Trophoblast cell (in vitro differentiated cells and primary cell): ENCODE measurements at regions not wholly inside any gene's neighbourhood (a gene's known extent, or its start where the extent isn't known, plus 50 kb on each side); places are given as distances from the start of the nearest gene placed in this dataset.

Experiments used
- DNase-seq, 2 donors: peaks; one replicate each; pipeline ENCODE4 v3.0.0-alpha.2; 2016
- H2AFZ ChIP-seq: 2 replicates; pipeline ENCODE4 v1.6.1; 2013; ENCODE audit warnings: low read length, moderate library complexity, mild to moderate bottlenecking; ENCODE audit not compliant: insufficient read depth, poor library complexity
- H2AK5ac ChIP-seq: 2 replicates; pipeline ENCODE4 v1.6.1; 2013; ENCODE audit warnings: mild to moderate bottlenecking, low read length
- H2BK120ac ChIP-seq: 2 replicates; pipeline ENCODE4 v1.6.1; 2013; ENCODE audit warnings: low read length, mild to moderate bottlenecking, moderate library complexity; ENCODE audit not compliant: insufficient read depth, poor library complexity
- H2BK12ac ChIP-seq: 2 replicates; pipeline ENCODE4 v1.6.1; 2013; ENCODE audit warnings: mild to moderate bottlenecking, low read length, moderate library complexity
- H2BK5ac ChIP-seq: 2 replicates; pipeline ENCODE4 v1.6.1; 2013; ENCODE audit warnings: low read length, low read depth, moderate library complexity, mild to moderate bottlenecking; ENCODE audit not compliant: poor library complexity
- H3K14ac ChIP-seq: 2 replicates; pipeline ENCODE4 v1.6.1; 2013; ENCODE audit warnings: mild to moderate bottlenecking, low read length
- H3K18ac ChIP-seq: 2 replicates; pipeline ENCODE4 v1.6.1; 2013; ENCODE audit warnings: mild to moderate bottlenecking, low read length
- H3K23ac ChIP-seq: 2 replicates; pipeline ENCODE4 v1.6.1; 2013; ENCODE audit warnings: low read length
- H3K27ac ChIP-seq: 2 replicates; pipeline ENCODE4 v1.5.1; 2013; ENCODE audit warnings: low read depth, mild to moderate bottlenecking, inconsistent platforms, low read length, moderate library complexity
- H3K27me3 ChIP-seq: 2 replicates; pipeline ENCODE4 v1.6.1; 2013; ENCODE audit warnings: inconsistent platforms, mild to moderate bottlenecking, low read length, moderate library complexity; ENCODE audit not compliant: insufficient read depth
- H3K36me3 ChIP-seq, 2 experiments: 1 replicate in 1 of 2; 2 replicates in 1 of 2; pipeline ENCODE4 v1.6.1; 2013; ENCODE audit warnings: low read length in 2 of 2, mild to moderate bottlenecking in 2 of 2, moderate library complexity in 1 of 2; ENCODE audit not compliant: insufficient read depth in 2 of 2, control insufficient read depth in 1 of 2
- H3K4ac ChIP-seq: 2 replicates; pipeline ENCODE4 v1.6.1; 2013; ENCODE audit warnings: low read depth, mild to moderate bottlenecking, low read length, moderate library complexity
- H3K4me1 ChIP-seq, 2 experiments: 1 replicate in 1 of 2; 2 replicates in 1 of 2; pipeline ENCODE4 v1.6.1; 2013; ENCODE audit warnings: low read length in 2 of 2, mild to moderate bottlenecking in 2 of 2, moderate library complexity in 1 of 2; ENCODE audit not compliant: insufficient read depth in 2 of 2, control insufficient read depth in 1 of 2
- H3K4me2 ChIP-seq: 2 replicates; pipeline ENCODE4 v1.6.1; 2013; ENCODE audit warnings: inconsistent platforms, mild to moderate bottlenecking, low read length, moderate library complexity
- H3K4me3 ChIP-seq: 2 replicates; pipeline ENCODE4 v1.5.1; 2013; ENCODE audit warnings: mild to moderate bottlenecking, low read depth, low read length, inconsistent platforms
- H3K79me1 ChIP-seq: one replicate; pipeline ENCODE4 v1.6.1; 2013; ENCODE audit warnings: low read length
- H3K79me2 ChIP-seq: 2 replicates; pipeline ENCODE4 v1.6.1; 2013; ENCODE audit warnings: low read length, mild to moderate bottlenecking; ENCODE audit not compliant: control insufficient read depth, insufficient read depth, poor library complexity
- H3K9ac ChIP-seq: 2 replicates; pipeline ENCODE4 v1.6.1; 2013; ENCODE audit warnings: mild to moderate bottlenecking, low read length
- H3K9me3 ChIP-seq: 2 replicates; pipeline ENCODE4 v1.6.1; 2013; ENCODE audit warnings: low read depth, mild to moderate bottlenecking, control low read depth, inconsistent platforms, low read length; ENCODE audit not compliant: insufficient read depth
- H4K12ac ChIP-seq: 2 replicates; pipeline ENCODE4 v1.6.1; 2013; ENCODE audit warnings: low read depth, mild to moderate bottlenecking, low read length, moderate library complexity
- H4K8ac ChIP-seq: 2 replicates; pipeline ENCODE4 v1.6.1; 2013; ENCODE audit warnings: low read depth, mild to moderate bottlenecking, low read length, moderate library complexity
- H4K91ac ChIP-seq: one replicate; pipeline ENCODE4 v1.6.1; 2013; ENCODE audit warnings: low read depth, mild to moderate bottlenecking, low read length, moderate library complexity
- WGBS: extraction: QIAGEN DNeasy Blood & Tissue Kit; methylation state at CpG from one replicate; pipeline ENCODE4 v1.1.7; 2013; ENCODE audit warnings: missing lambda C conversion rate; ENCODE audit not compliant: insufficient read length, insufficient coverage; ENCODE audit errors: extremely low coverage; 5-methylcytosine and 5-hydroxymethylcytosine counted together

DNA sequence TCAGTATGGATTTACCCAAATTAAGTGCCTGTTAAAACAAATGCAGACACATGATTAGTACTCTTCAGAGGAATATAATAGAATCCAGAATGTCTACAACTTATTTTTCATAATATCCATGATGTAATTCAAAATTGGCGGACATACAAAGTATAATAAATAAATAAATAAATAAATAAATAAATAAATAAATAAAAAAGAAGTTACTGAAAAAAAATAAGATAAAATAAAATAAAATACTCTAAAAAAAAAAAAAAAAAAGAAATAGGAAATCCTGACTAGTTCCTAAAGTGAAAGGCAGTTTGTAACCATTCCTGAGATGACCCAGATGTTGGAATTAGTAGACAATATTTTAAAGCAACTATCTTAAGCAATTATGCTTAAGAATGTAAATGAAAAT is 219.0 kb upstream of the SPAG17 start:
- Histone ChIP-seq H3K14ac (no peak overlapping the region), H4K91ac (no peak overlapping the region), H2BK5ac (no peak overlapping the region), H3K79me1 (no peaks in the 10 kb centered on the region), H3K23ac (no peak overlapping the region), H3K4ac (no peak overlapping the region), H2AK5ac (no peak overlapping the region), H3K9ac (no peak overlapping the region), H4K12ac (no peak overlapping the region), H3K27ac (no peak overlapping the region), H3K4me1 (no peaks in the 10 kb centered on the region), H3K79me2 (no peaks in the 10 kb centered on the region), H3K4me3 (no peak overlapping the region), H3K9me3 (no peaks in the 10 kb centered on the region), H4K8ac (no peak overlapping the region), H2BK120ac (no peak overlapping the region), H3K18ac (no peak overlapping the region), H3K36me3 (no peaks in the 10 kb centered on the region), H2AFZ (no peak overlapping the region), H3K4me2 (no peak overlapping the region), H2BK12ac (no peak overlapping the region), H3K27me3 (no peaks in the 10 kb centered on the region)
- WGBS, result no CpG with 5 or more reads among the region's 1 CpG
- DNase-seq, result no peak

GRCh38 chr1:118397496-118397859 is 212.4 kb upstream of the SPAG17 start:
- H3K18ac ChIP-seq, result no peak overlapping the region
- no peak overlapping the region for H2BK120ac ChIP-seq
- no peak overlapping the region for H4K91ac ChIP-seq
- H4K8ac ChIP-seq, result no peak overlapping the region
- H3K4ac ChIP-seq, result no peak overlapping the region
- no peak overlapping the region for H2BK5ac ChIP-seq
- no peaks in the 10 kb centered on the region for H3K27me3 ChIP-seq
- H4K12ac ChIP-seq, result no peak overlapping the region
- H2AK5ac ChIP-seq, result no peak overlapping the region
- H3K4me3 ChIP-seq, result no peak overlapping the region
- H3K23ac ChIP-seq, result no peak overlapping the region
- no peaks in the 10 kb centered on the region for H3K9me3 ChIP-seq
- no peak overlapping the region for H2AFZ ChIP-seq
- H3K27ac ChIP-seq, result no peak overlapping the region
- no peak overlapping the region for H3K14ac ChIP-seq
- H3K79me1 ChIP-seq, result no peaks in the 10 kb centered on the region
- H3K9ac ChIP-seq, result no peak overlapping the region
- no peak overlapping the region for H2BK12ac ChIP-seq
- H3K4me2 ChIP-seq, result no peak overlapping the region
- no CpG with 5 or more reads among the region's 2 CpGs for WGBS
- no peaks in the 10 kb centered on the region for H3K79me2 ChIP-seq
- DNase-seq, result no peak
- no peaks in the 10 kb centered on the region for H3K4me1 ChIP-seq
- no peaks in the 10 kb centered on the region for H3K36me3 ChIP-seq

GRCh38 chr1:118396829-118397495 is 211.9 kb upstream of the SPAG17 start:
- Histone ChIP-seq H3K4me2 (no peak overlapping the region), H3K9me3 (no peaks in the 10 kb centered on the region), H3K4me1 (no peaks in the 10 kb centered on the region), H3K36me3 (no peaks in the 10 kb centered on the region), H2AK5ac (no peak overlapping the region), H2BK12ac (no peak overlapping the region), H2AFZ (peak overlapping the region; percentile 33), H3K79me2 (no peaks in the 10 kb centered on the region), H3K23ac (no peak overlapping the region), H3K4me3 (no peak overlapping the region), H2BK5ac (no peak overlapping the region), H3K27ac (no peak overlapping the region), H4K8ac (no peak overlapping the region), H3K27me3 (no peaks in the 10 kb centered on the region), H3K4ac (no peak overlapping the region), H4K12ac (no peak overlapping the region), H3K14ac (no peak overlapping the region), H3K18ac (no peak overlapping the region), H3K79me1 (no peaks in the 10 kb centered on the region), H2BK120ac (no peak overlapping the region), H4K91ac (no peak overlapping the region), H3K9ac (no peak overlapping the region)
- no peak for DNase-seq
- WGBS, result no CpG with 5 or more reads among the region's 4 CpGs

GRCh38 chr1:118396279-118396678 is 211.3 kb upstream of the SPAG17 start:
- no peaks in the 10 kb centered on the region for H3K79me2 ChIP-seq
- no CpG with 5 or more reads among the region's 1 CpG for WGBS
- no peak overlapping the region for H4K8ac ChIP-seq
- H3K4ac ChIP-seq, result no peak overlapping the region
- H3K4me3 ChIP-seq, result no peak overlapping the region
- no peak overlapping the region for H2BK12ac ChIP-seq
- H3K79me1 ChIP-seq, result no peaks in the 10 kb centered on the region
- no peak overlapping the region for H2AK5ac ChIP-seq
- no peak overlapping the region for H2BK120ac ChIP-seq
- H3K36me3 ChIP-seq, result no peaks in the 10 kb centered on the region
- H4K12ac ChIP-seq, result no peak overlapping the region
- no peak overlapping the region for H3K4me2 ChIP-seq
- H3K9me3 ChIP-seq, result no peaks in the 10 kb centered on the region
- H3K14ac ChIP-seq, result no peak overlapping the region
- peak; percentile 1 to 61 for DNase-seq
- no peak overlapping the region for H3K18ac ChIP-seq
- no peak overlapping the region for H3K9ac ChIP-seq
- no peak overlapping the region for H3K27ac ChIP-seq
- no peak overlapping the region for H3K23ac ChIP-seq
- H3K4me1 ChIP-seq, result no peaks in the 10 kb centered on the region
- no peak overlapping the region for H2BK5ac ChIP-seq
- H2AFZ ChIP-seq, result no peak overlapping the region
- H3K27me3 ChIP-seq, result no peaks in the 10 kb centered on the region
- H4K91ac ChIP-seq, result no peak overlapping the region
